Spleen (tissue), 7 donors: ENCODE measurements at regions not wholly inside any gene's neighbourhood (a gene's known extent, or its start where the extent isn't known, plus 50 kb on each side); places are given as distances from the start of the nearest gene placed in this dataset.

Experiments used
- CTCF ChIP-seq, 11 experiments: fragments of 200-600 bp in 7 of 11; fragments of 450-650 bp in 4 of 11; sonication (generic) in 4 of 11; IDR thresholded peaks in 8 of 11; conservative IDR thresholded peaks in 3 of 11; 1 replicate in 7 of 11; 2 replicates in 4 of 11; pipeline versions ENCODE4 v1.4.0 to v1.8.0; 2016 to 2021; ENCODE audit warnings: antibody characterized with exemption in 11 of 11, inconsistent platforms in 4 of 11, mild to moderate bottlenecking in 1 of 11
- POLR2A ChIP-seq, 3 donors: fragments of 450-650 bp; IDR thresholded peaks; one replicate each; pipeline ENCODE4 v1.5.1; 2017; ENCODE audit warnings: antibody characterized with exemption in 3 of 3, mild to moderate bottlenecking in 1 of 3
- donor health status: DM: no; HTN: no; CAD: no; lungs with moderate emphysema.
- donor health status: DM: no; HTN: no; CAD: no.
- donor health status: DM: no; HTN: no; CAD: no.

- TF ChIP-seq CTCF (IDR thresholded peaks at IDR 0.05 in 8 of 11, conservative IDR thresholded peaks at IDR 0.05 in 3 of 11): no peak
- TF ChIP-seq POLR2A (IDR thresholded peaks at IDR 0.05): no peak
These were observed 54.5 kb upstream of the HTR4 start for GRCh38 chr5:148708854-148709253.
